Colon (tissue), 2 donors: ENCODE measurements at regions not wholly inside any gene's neighbourhood (a gene's known extent, or its start where the extent isn't known, plus 50 kb on each side); places are given as distances from the start of the nearest gene placed in this dataset.

ENCODE experiments used
- FAIRE-seq: peaks from 2 replicates; lab custom pipeline; 2012; peaks lifted over from hg19 to GRCh38; lab: Jason Lieb, UNC
- donor health status: control.
- donor health status: control.

- no peak for FAIRE-seq
Observed at GRCh38 chr13:60765700-60766411, 368.8 kb downstream of the TDRD3 start.

- FAIRE-seq: no peak
Observed at GRCh38 chr13:60759499-60759898, 362.5 kb downstream of the TDRD3 start.

GRCh38 chr13:60758637-60759036 lies 361.6 kb downstream of the TDRD3 start:
- FAIRE-seq: no peak

GRCh38 chr13:60757501-60758215 lies 360.6 kb downstream of the TDRD3 start:
- no peak for FAIRE-seq

- no peak for FAIRE-seq
Observed at GRCh38 chr13:60756306-60756705, 359.3 kb downstream of the TDRD3 start.

GRCh38 chr13:60755380-60756163 lies 358.6 kb downstream of the TDRD3 start:
- no peak for FAIRE-seq

- no peak for FAIRE-seq
Observed at GRCh38 chr13:60754211-60755090, 357.4 kb downstream of the TDRD3 start.

GRCh38 chr13:60753641-60754040 lies 356.6 kb downstream of the TDRD3 start:
- FAIRE-seq: no peak

- FAIRE-seq: no peak
Observed at GRCh38 chr13:60745343-60745742, 348.3 kb downstream of the TDRD3 start.

- no peak for FAIRE-seq
Observed at GRCh38 chr13:60733933-60734332, 336.9 kb downstream of the TDRD3 start.

- no peak for FAIRE-seq
Observed at GRCh38 chr13:60727140-60727539, 330.1 kb downstream of the TDRD3 start.

- FAIRE-seq: no peak
Observed at GRCh38 chr13:60721063-60721462, 324.0 kb downstream of the TDRD3 start.

- FAIRE-seq: no peak
Observed at GRCh38 chr13:60720590-60720989, 323.6 kb downstream of the TDRD3 start.

- no peak for FAIRE-seq
Observed at GRCh38 chr13:60716313-60716712, 319.3 kb downstream of the TDRD3 start.

- no peak for FAIRE-seq
Observed at GRCh38 chr13:60707878-60708277, 310.9 kb downstream of the TDRD3 start.

GRCh38 chr13:60701895-60702294 lies 304.9 kb downstream of the TDRD3 start:
- no peak for FAIRE-seq

- no peak for FAIRE-seq
Observed at GRCh38 chr13:60700994-60701393, 304.0 kb downstream of the TDRD3 start.

GRCh38 chr13:60699636-60700035 lies 302.6 kb downstream of the TDRD3 start:
- no peak for FAIRE-seq

GRCh38 chr13:60696602-60697001 lies 299.6 kb downstream of the TDRD3 start:
- FAIRE-seq: no peak

- no peak for FAIRE-seq
Observed at GRCh38 chr13:60691268-60691667, 294.2 kb downstream of the TDRD3 start.

GRCh38 chr13:60690604-60691003 lies 293.6 kb downstream of the TDRD3 start:
- FAIRE-seq: no peak

- FAIRE-seq: no peak
Observed at GRCh38 chr13:60689571-60689970, 292.6 kb downstream of the TDRD3 start.
